HFFc6 (cell line): ENCODE measurements at regions not wholly inside any gene's neighbourhood (a gene's known extent, or its start where the extent isn't known, plus 50 kb on each side); places are given as distances from the start of the nearest gene placed in this dataset.

Experiments
- DNase-seq: peaks from one replicate; pipeline ENCODE4 v3.0.0-alpha.2; 2018
- H3K27ac Mint-ChIP-seq: 2 replicates; pipeline ENCODE4 v1.8.0; 2020; ENCODE audit warnings: mild to moderate bottlenecking, mixed read lengths
- H3K27me3 Mint-ChIP-seq: 2 replicates; pipeline ENCODE4 v1.8.0; 2021; ENCODE audit warnings: mild to moderate bottlenecking, moderate library complexity, mixed read lengths; ENCODE audit not compliant: insufficient read depth
- H3K36me3 Mint-ChIP-seq: 2 replicates; pipeline ENCODE4 v1.8.0; 2021; ENCODE audit warnings: low read depth, mixed read lengths
- H3K4me1 Mint-ChIP-seq: 2 replicates; pipeline ENCODE4 v1.8.0; 2020; ENCODE audit warnings: low read depth, mixed read lengths
- H3K4me3 Mint-ChIP-seq: 2 replicates; pipeline ENCODE4 v1.8.0; 2020; ENCODE audit warnings: mild to moderate bottlenecking, moderate library complexity, mixed read lengths
- H3K9me3 Mint-ChIP-seq: 2 replicates; pipeline ENCODE4 v1.8.0; 2020; ENCODE audit warnings: mild to moderate bottlenecking, mixed read lengths
- CTCF ChIP-seq: fragments of 200-600 bp; sonication (generic); IDR thresholded peaks from 2 replicates; pipeline ENCODE4 v1.5.0; 2021; ENCODE audit warnings: antibody characterized with exemption, mild to moderate bottlenecking

GRCh38 chr12:105613887-105614286 lies 283.4 kb downstream of the C12orf75 start:
- no peaks in the 10 kb centered on the region for H3K9me3 Mint-ChIP-seq

GRCh38 chr12:105616971-105617540 lies 286.6 kb downstream of the C12orf75 start:
- Mint-ChIP-seq H3K4me3 (no peak overlapping the region), H3K9me3 (no peaks in the 10 kb centered on the region), H3K4me1 (peaks cover 7% of the 10 kb centered on the region; the same call in 1 of the 2 replicates), H3K27me3 (no peaks in the 10 kb centered on the region), H3K27ac (no peak overlapping the region), H3K36me3 (no peaks in the 10 kb centered on the region)
- no peak for DNase-seq
- TF ChIP-seq CTCF: no peak

More at GRCh38 chr12:105613887-105614286, 283.4 kb downstream of the C12orf75 start:
- DNase-seq: no peak
- Mint-ChIP-seq H3K27ac (no peak overlapping the region), H3K4me1 (peaks cover 11% of the 10 kb centered on the region), H3K36me3 (no peaks in the 10 kb centered on the region), H3K4me3 (no peak overlapping the region; the same call in 1 of the 2 replicates), H3K27me3 (no peaks in the 10 kb centered on the region)
- TF ChIP-seq CTCF: no peak

GRCh38 chr12:105622220-105622619 lies 291.7 kb downstream of the C12orf75 start:
- Mint-ChIP-seq H3K9me3 (no peaks in the 10 kb centered on the region), H3K4me1 (no peaks in the 10 kb centered on the region), H3K36me3 (no peaks in the 10 kb centered on the region), H3K27ac (no peak overlapping the region), H3K4me3 (no peak overlapping the region), H3K27me3 (peaks cover 7% of the 10 kb centered on the region; the same call in 1 of the 2 replicates)
- TF ChIP-seq CTCF: no peak
- no peak for DNase-seq

- H3K9me3 Mint-ChIP-seq: no peaks in the 10 kb centered on the region
- no peak overlapping the region for H3K27ac Mint-ChIP-seq
- H3K4me3 Mint-ChIP-seq: no peak overlapping the region
Measured at GRCh38 chr12:105622846-105623736, 292.6 kb downstream of the C12orf75 start.

GRCh38 chr12:105626653-105627052 lies 296.2 kb downstream of the C12orf75 start:
- Mint-ChIP-seq H3K36me3 (no peaks in the 10 kb centered on the region), H3K27ac (no peak overlapping the region), H3K9me3 (no peaks in the 10 kb centered on the region), H3K4me3 (no peak overlapping the region), H3K27me3 (peaks cover 7% of the 10 kb centered on the region), H3K4me1 (no peaks in the 10 kb centered on the region)
- no peak for DNase-seq
- TF ChIP-seq CTCF: no peak

More at GRCh38 chr12:105622846-105623736, 292.6 kb downstream of the C12orf75 start:
- no peak for DNase-seq
- H3K36me3 Mint-ChIP-seq: no peaks in the 10 kb centered on the region
- H3K27me3 Mint-ChIP-seq: peaks cover 7% of the 10 kb centered on the region
- no peak for TF ChIP-seq CTCF
- H3K4me1 Mint-ChIP-seq: no peaks in the 10 kb centered on the region
